Activated CD4-positive, alpha-beta T cell treated with anti-CD3 and anti-CD28 coated beads, Interleukin-2, Interleukin-4, amounts not matched to agents 100 ng/mL and 50 ng/mL, durations not matched to agents 16 hours and 8 hours (primary cell): ENCODE measurements at regions not wholly inside any gene's neighbourhood (a gene's known extent, or its start where the extent isn't known, plus 50 kb on each side); places are given as distances from the start of the nearest gene placed in this dataset.

Experiments
- DNase-seq: peaks from one replicate; pipeline ENCODE4 v3.0.0-alpha.2; 2020; ENCODE audit warnings: low spot score

GRCh38 chr14:83467811-83468210, 1934.2 kb upstream of the SEL1L start:
- no peak for DNase-seq

- DNase-seq = no peak
These were observed 1936.8 kb upstream of the SEL1L start for GRCh38 chr14:83470466-83470865.

GRCh38 chr14:83470959-83471695, 1937.5 kb upstream of the SEL1L start:
- no peak for DNase-seq

GRCh38 chr14:83473416-83474235, 1940.0 kb upstream of the SEL1L start:
- DNase-seq = no peak

- DNase-seq = no peak
These were observed 1945.1 kb upstream of the SEL1L start for GRCh38 chr14:83478741-83479140.

- no peak for DNase-seq
These were observed 1949.4 kb upstream of the SEL1L start for GRCh38 chr14:83483063-83483462.

- no peak for DNase-seq
These were observed 1951.9 kb upstream of the SEL1L start for GRCh38 chr14:83485591-83485990.

GRCh38 chr14:83491091-83491490, 1957.4 kb upstream of the SEL1L start:
- no peak for DNase-seq

- no peak for DNase-seq
These were observed 1987.2 kb upstream of the SEL1L start for GRCh38 chr14:83520837-83521236.

- no peak for DNase-seq
These were observed 1995.9 kb upstream of the SEL1L start for GRCh38 chr14:83529531-83529930.

GRCh38 chr14:83533734-83534133, 1996.2 kb upstream of the FLRT2 start:
- DNase-seq = no peak

GRCh38 chr14:83534995-83535394, 1994.9 kb upstream of the FLRT2 start:
- DNase-seq = no peak

- no peak for DNase-seq
These were observed 1994.5 kb upstream of the FLRT2 start for GRCh38 chr14:83535444-83535843.

GRCh38 chr14:83541147-83541546, 1988.8 kb upstream of the FLRT2 start:
- DNase-seq = no peak

- no peak for DNase-seq
These were observed 1981.7 kb upstream of the FLRT2 start for GRCh38 chr14:83548061-83548839.

- peak; percentile 7 for DNase-seq
These were observed 1973.9 kb upstream of the FLRT2 start for GRCh38 chr14:83556065-83556464.

- DNase-seq = no peak
These were observed 1973.0 kb upstream of the FLRT2 start for GRCh38 chr14:83556746-83557453.

- DNase-seq = no peak
These were observed 1971.0 kb upstream of the FLRT2 start for GRCh38 chr14:83558946-83559345.

GRCh38 chr14:83559721-83560120, 1970.2 kb upstream of the FLRT2 start:
- no peak for DNase-seq

GRCh38 chr14:83561261-83561660, 1968.7 kb upstream of the FLRT2 start:
- DNase-seq = no peak

- no peak for DNase-seq
These were observed 1963.4 kb upstream of the FLRT2 start for GRCh38 chr14:83566567-83566966.

- no peak for DNase-seq
These were observed 1961.8 kb upstream of the FLRT2 start for GRCh38 chr14:83568141-83568540.
